Suppressor macrophage (primary cell): ENCODE measurements at regions not wholly inside any gene's neighbourhood (a gene's known extent, or its start where the extent isn't known, plus 50 kb on each side); places are given as distances from the start of the nearest gene placed in this dataset.

Experiments used
- DNase-seq, 4 experiments: peaks; one replicate each; pipeline ENCODE4 v3.0.0-alpha.2; 2020 to 2022

- DNase-seq, result no peak
These were observed 107.0 kb upstream of the MGMT start for GRCh38 chr10:129360046-129360445.

GRCh38 chr10:129361676-129362376, 105.2 kb upstream of the MGMT start:
- DNase-seq, result no peak

GRCh38 chr10:129364949-129365348, 102.1 kb upstream of the MGMT start:
- no peak for DNase-seq

GRCh38 chr10:129365767-129366402, 101.2 kb upstream of the MGMT start:
- peak in 1 of 4 experiments; percentile 1 for DNase-seq

- DNase-seq, result no peak
These were observed 100.6 kb upstream of the MGMT start for GRCh38 chr10:129366450-129366849.

- no peak for DNase-seq
These were observed 97.5 kb upstream of the MGMT start for GRCh38 chr10:129369566-129369965.

GRCh38 chr10:129371541-129371940, 95.5 kb upstream of the MGMT start:
- no peak for DNase-seq

- no peak for DNase-seq
These were observed 94.9 kb upstream of the MGMT start for GRCh38 chr10:129372172-129372571.

GRCh38 chr10:129373231-129373630, 93.8 kb upstream of the MGMT start:
- no peak for DNase-seq

GRCh38 chr10:129373718-129374117, 93.3 kb upstream of the MGMT start:
- DNase-seq, result no peak

GRCh38 chr10:129375171-129375570, 91.9 kb upstream of the MGMT start:
- no peak for DNase-seq

- DNase-seq, result no peak
These were observed 91.1 kb upstream of the MGMT start for GRCh38 chr10:129375912-129376311.

GRCh38 chr10:129380279-129380678, 86.8 kb upstream of the MGMT start:
- DNase-seq, result no peak

- DNase-seq, result no peak
These were observed 85.3 kb upstream of the MGMT start for GRCh38 chr10:129381741-129382140.

- no peak for DNase-seq
These were observed 84.6 kb upstream of the MGMT start for GRCh38 chr10:129382401-129382800.

- no peak for DNase-seq
These were observed 83.4 kb upstream of the MGMT start for GRCh38 chr10:129383651-129384050.

GRCh38 chr10:129385600-129385999, 81.4 kb upstream of the MGMT start:
- no peak for DNase-seq

GRCh38 chr10:129386415-129387257, 80.4 kb upstream of the MGMT start:
- no peak for DNase-seq

- DNase-seq, result no peak
These were observed 79.8 kb upstream of the MGMT start for GRCh38 chr10:129387258-129387525.

- DNase-seq, result no peak
These were observed 78.6 kb upstream of the MGMT start for GRCh38 chr10:129388435-129388834.

GRCh38 chr10:129389194-129389593, 77.8 kb upstream of the MGMT start:
- DNase-seq, result no peak

GRCh38 chr10:129390147-129390546, 76.9 kb upstream of the MGMT start:
- DNase-seq, result no peak

GRCh38 chr10:129390726-129391125, 76.3 kb upstream of the MGMT start:
- no peak for DNase-seq

GRCh38 chr10:129391464-129391863, 75.6 kb upstream of the MGMT start:
- no peak for DNase-seq
